Kidney (tissue), 13 donors: ENCODE measurements at regions not wholly inside any gene's neighbourhood (a gene's known extent, or its start where the extent isn't known, plus 50 kb on each side); places are given as distances from the start of the nearest gene placed in this dataset.

Experiments
- DNase-seq, 5 donors: peaks; one replicate each; pipeline ENCODE4 v3.0.0-alpha.2; 2013 to 2020
- FAIRE-seq: peaks from 2 replicates; lab custom pipeline; 2012; peaks lifted over from hg19 to GRCh38; lab: Jason Lieb, UNC
- H3K27ac ChIP-seq, 2 donors: one replicate each; pipeline ENCODE4 v1.7.0; 2013; ENCODE audit warnings: low read depth in 2 of 2, low read length in 2 of 2, inconsistent platforms in 1 of 2
- H3K27me3 ChIP-seq: one replicate; pipeline ENCODE4 v1.7.1; 2013; ENCODE audit warnings: low read length, inconsistent platforms; ENCODE audit not compliant: control insufficient read depth, insufficient read depth
- H3K36me3 ChIP-seq, 3 donors: one replicate each; pipeline versions ENCODE4 v1.7.0 to v1.7.1; 2013; ENCODE audit warnings: low read length in 3 of 3, control low read depth in 1 of 3, inconsistent platforms in 1 of 3; ENCODE audit not compliant: insufficient read depth in 3 of 3, control insufficient read depth in 2 of 3
- H3K4me1 ChIP-seq, 3 donors: one replicate each; pipeline versions ENCODE4 v1.7.0 to v1.7.1; 2013; ENCODE audit warnings: low read length in 3 of 3, inconsistent platforms in 1 of 3, low read depth in 1 of 3; ENCODE audit not compliant: control insufficient read depth in 2 of 3, insufficient read depth in 2 of 3
- H3K4me3 ChIP-seq, 3 donors: one replicate each; pipeline versions ENCODE4 v1.7.0 to v1.8.1; 2013; ENCODE audit warnings: low read length in 3 of 3, control low read depth in 1 of 3, inconsistent platforms in 1 of 3
- H3K9ac ChIP-seq, 3 donors: one replicate each; pipeline versions ENCODE4 v1.7.0 to v1.7.1; 2013; ENCODE audit warnings: low read length in 3 of 3, control low read depth in 1 of 3, inconsistent platforms in 1 of 3
- H3K9me3 ChIP-seq, 3 donors: one replicate each; pipeline versions ENCODE4 v1.7.0 to v1.7.1; 2013; ENCODE audit warnings: low read length in 3 of 3, control low read depth in 1 of 3, inconsistent platforms in 1 of 3; ENCODE audit not compliant: control insufficient read depth in 2 of 3, insufficient read depth in 1 of 3
- CTCF ChIP-seq: IDR thresholded peaks from 3 replicates; pipeline ENCODE4 v1.5.1; 2012; ENCODE audit warnings: mild to moderate bottlenecking, moderate library complexity, borderline replicate concordance; ENCODE audit not compliant: insufficient read depth; ENCODE audit errors: extremely low read depth
- intact Hi-C: fragments of 100-400 bp; cut with DNase I; formaldehyde crosslinking; loops from one replicate; pipeline ENCODE4 v1.11.1; 2022
- donor health status: control.
- donor health status: control.
- donor health status: control.
- donor health status: control.
- donor health status: control.
- donor health status: DM: yes; HTN: yes; CAD: no.
- donor health status: Normal renal cell carcinoma (clear cell type).

- intact Hi-C loops = no loop called here
- H3K4me1 ChIP-seq = no peaks in the 10 kb centered on the region
- H3K36me3 ChIP-seq = no peaks in the 10 kb centered on the region
- TF ChIP-seq CTCF = no peak
- H3K9ac ChIP-seq = no peak overlapping the region
- no peak for DNase-seq
- no peaks in the 10 kb centered on the region for H3K27me3 ChIP-seq
- H3K27ac ChIP-seq = no peak overlapping the region
- H3K9me3 ChIP-seq = no peaks in the 10 kb centered on the region
- H3K4me3 ChIP-seq = no peak overlapping the region
- FAIRE-seq = no peak
Observed at GRCh38 chr2:152823905-152824304, 105.5 kb downstream of the ARL6IP6 start.

GRCh38 chr2:152822676-152823075 lies 104.3 kb downstream of the ARL6IP6 start:
- no peaks in the 10 kb centered on the region for H3K27me3 ChIP-seq
- no peaks in the 10 kb centered on the region for H3K9me3 ChIP-seq
- intact Hi-C loops = no loop called here
- DNase-seq (peak in 1 of 5 donors; percentile 5), FAIRE-seq (no peak)
- TF ChIP-seq CTCF = no peak
- H3K9ac ChIP-seq = no peak overlapping the region
- no peaks in the 10 kb centered on the region for H3K4me1 ChIP-seq
- no peaks in the 10 kb centered on the region for H3K36me3 ChIP-seq
- H3K27ac ChIP-seq = no peak overlapping the region
- no peak overlapping the region for H3K4me3 ChIP-seq

- TF ChIP-seq CTCF = no peak
- H3K4me3 ChIP-seq = no peak overlapping the region
- H3K9ac ChIP-seq = no peak overlapping the region
- no peaks in the 10 kb centered on the region for H3K27me3 ChIP-seq
- H3K4me1 ChIP-seq = no peaks in the 10 kb centered on the region
- H3K9me3 ChIP-seq = no peaks in the 10 kb centered on the region
- H3K36me3 ChIP-seq = no peaks in the 10 kb centered on the region
- no peak for FAIRE-seq
- H3K27ac ChIP-seq = no peak overlapping the region
- intact Hi-C loops = no loop called here
- no peak for DNase-seq
Observed at GRCh38 chr2:152820048-152820447, 101.6 kb downstream of the ARL6IP6 start.

- no peak for TF ChIP-seq CTCF
Observed at GRCh38 chr2:152815634-152816257, 97.3 kb downstream of the ARL6IP6 start.

More at GRCh38 chr2:152815634-152816257, 97.3 kb downstream of the ARL6IP6 start:
- Histone ChIP-seq H3K36me3 (no peaks in the 10 kb centered on the region), H3K4me3 (no peak overlapping the region), H3K9ac (no peak overlapping the region), H3K9me3 (no peaks in the 10 kb centered on the region), H3K27ac (no peak overlapping the region), H3K27me3 (no peaks in the 10 kb centered on the region), H3K4me1 (no peaks in the 10 kb centered on the region)
- FAIRE-seq = no peak
- DNase-seq = no peak
- intact Hi-C loops = no loop called here
